ENCODE measurements at regions not wholly inside any gene's neighbourhood (a gene's known extent, or its start where the extent isn't known, plus 50 kb on each side); places are given as distances from the start of the nearest gene placed in this dataset.

- H3K4me3 Mint-ChIP-seq (ENCODE audit: low read depth) = no peak overlapping the region
- peaks cover 9% of the 10 kb centered on the region for H3K4me1 Mint-ChIP-seq (ENCODE audit: low read depth)
- H3K27ac Mint-ChIP-seq = no peak overlapping the region
- H3K9me3 Mint-ChIP-seq (ENCODE audit: low read depth) = no peaks in the 10 kb centered on the region
- TF ChIP-seq CTCF (IDR thresholded peaks at IDR 0.05; ENCODE audit: unreplicated experiment) = no peak
- DNase-seq (ENCODE audit: low spot score, unreplicated experiment) = no peak
- no peaks in the 10 kb centered on the region for H3K36me3 Mint-ChIP-seq (ENCODE audit: insufficient read depth)
- H3K27me3 Mint-ChIP-seq = no peaks in the 10 kb centered on the region
Observed at GRCh38 chr4:81982846-81983540, 390.8 kb downstream of the HNRNPD start.

GRCh38 chr4:81981218-81981617 lies 392.6 kb downstream of the HNRNPD start:
- Mint-ChIP-seq H3K27me3 (no peaks in the 10 kb centered on the region), H3K36me3 (ENCODE audit: insufficient read depth) (no peaks in the 10 kb centered on the region), H3K9me3 (ENCODE audit: low read depth) (no peaks in the 10 kb centered on the region), H3K4me3 (ENCODE audit: low read depth) (no peak overlapping the region), H3K4me1 (ENCODE audit: low read depth) (peaks cover 9% of the 10 kb centered on the region), H3K27ac (no peak overlapping the region)
- TF ChIP-seq CTCF (IDR thresholded peaks at IDR 0.05; ENCODE audit: unreplicated experiment) = no peak
- no peak for DNase-seq (ENCODE audit: low spot score, unreplicated experiment)

- Mint-ChIP-seq H3K9me3 (ENCODE audit: low read depth) (no peaks in the 10 kb centered on the region), H3K36me3 (ENCODE audit: insufficient read depth) (no peaks in the 10 kb centered on the region), H3K27ac (no peak overlapping the region), H3K4me1 (ENCODE audit: low read depth) (no peaks in the 10 kb centered on the region), H3K4me3 (ENCODE audit: low read depth) (no peak overlapping the region), H3K27me3 (no peaks in the 10 kb centered on the region)
- DNase-seq (ENCODE audit: low spot score, unreplicated experiment) = no peak
- TF ChIP-seq CTCF (IDR thresholded peaks at IDR 0.05; ENCODE audit: unreplicated experiment) = no peak
Observed at GRCh38 chr4:81974523-81974922, 399.3 kb downstream of the HNRNPD start.

GRCh38 chr4:81971637-81972381 lies 402.0 kb downstream of the HNRNPD start:
- H3K27ac Mint-ChIP-seq = no peak overlapping the region
- H3K36me3 Mint-ChIP-seq (ENCODE audit: insufficient read depth) = no peaks in the 10 kb centered on the region
- no peaks in the 10 kb centered on the region for H3K9me3 Mint-ChIP-seq (ENCODE audit: low read depth)
- no peak overlapping the region for H3K4me3 Mint-ChIP-seq (ENCODE audit: low read depth)
- TF ChIP-seq CTCF (IDR thresholded peaks at IDR 0.05; ENCODE audit: unreplicated experiment) = no peak
- no peaks in the 10 kb centered on the region for H3K27me3 Mint-ChIP-seq
- no peak for DNase-seq (ENCODE audit: low spot score, unreplicated experiment)
- no peaks in the 10 kb centered on the region for H3K4me1 Mint-ChIP-seq (ENCODE audit: low read depth)

- no peak for TF ChIP-seq CTCF (IDR thresholded peaks at IDR 0.05; ENCODE audit: unreplicated experiment)
- Mint-ChIP-seq H3K4me3 (ENCODE audit: low read depth) (no peak overlapping the region), H3K27me3 (no peaks in the 10 kb centered on the region), H3K36me3 (ENCODE audit: insufficient read depth) (no peaks in the 10 kb centered on the region), H3K27ac (no peak overlapping the region), H3K9me3 (ENCODE audit: low read depth) (no peaks in the 10 kb centered on the region), H3K4me1 (ENCODE audit: low read depth) (no peaks in the 10 kb centered on the region)
- no peak for DNase-seq (ENCODE audit: low spot score, unreplicated experiment)
Observed at GRCh38 chr4:81971061-81971460, 402.7 kb downstream of the HNRNPD start.
